Transverse colon (tissue), 4 donors: ENCODE measurements at regions not wholly inside any gene's neighbourhood (a gene's known extent, or its start where the extent isn't known, plus 50 kb on each side); places are given as distances from the start of the nearest gene placed in this dataset.

Source experiments
- DNase-seq: peaks from one replicate; pipeline ENCODE4 v3.0.0-alpha.2; 2019
- H3K27ac ChIP-seq, 4 donors: fragments of 200-600 bp; sonication (generic); 2 replicates each; pipeline ENCODE4 v1.5.1; 2016 to 2018; ENCODE audit warnings: inconsistent platforms in 4 of 4
- H3K27me3 ChIP-seq: fragments of 200-600 bp; sonication (generic); 2 replicates; pipeline ENCODE4 v1.5.1; 2017; ENCODE audit warnings: inconsistent platforms
- H3K36me3 ChIP-seq, 4 donors: fragments of 200-600 bp; sonication (generic); 2 replicates each; pipeline ENCODE4 v1.5.1; 2017 to 2019; ENCODE audit warnings: inconsistent platforms in 4 of 4
- H3K4me1 ChIP-seq, 4 donors: fragments of 200-600 bp; sonication (generic); 2 replicates each; pipeline ENCODE4 v1.5.1; 2017 to 2020; ENCODE audit warnings: inconsistent platforms in 4 of 4
- H3K4me3 ChIP-seq, 4 donors: fragments of 200-600 bp; sonication (generic); 1 replicate in 1 of 4; 2 replicates in 3 of 4; pipeline versions ENCODE4 v1.5.1 to v1.6.1; 2017 to 2019; ENCODE audit warnings: inconsistent platforms in 4 of 4
- H3K9me3 ChIP-seq, 2 donors: fragments of 200-600 bp; sonication (generic); 2 replicates each; pipeline ENCODE4 v1.5.1; 2017 to 2019; ENCODE audit warnings: inconsistent platforms in 2 of 2
- CTCF ChIP-seq, 5 experiments: fragments of 200-600 bp in 3 of 5; fragments of 450-650 bp in 2 of 5; sonication (generic) in 3 of 5; IDR thresholded peaks; 1 replicate in 2 of 5; 2 replicates in 3 of 5; pipeline ENCODE4 v1.5.1; 2016 to 2017; ENCODE audit warnings: antibody characterized with exemption in 5 of 5, inconsistent platforms in 3 of 5, mild to moderate bottlenecking in 2 of 5, moderate library complexity in 1 of 5
- EP300 ChIP-seq: sonication (generic); formaldehyde crosslinking; IDR thresholded peaks from one replicate; pipeline ENCODE4 v1.6.1; 2017; ENCODE audit warnings: antibody characterized with exemption, low read depth
- POLR2A ChIP-seq: fragments of 450-650 bp; IDR thresholded peaks from one replicate; pipeline ENCODE4 v1.6.1; 2016; ENCODE audit warnings: antibody characterized with exemption, mild to moderate bottlenecking, moderate library complexity
- POLR2AphosphoS5 ChIP-seq, 3 donors: sonication (generic); formaldehyde crosslinking; IDR thresholded peaks; one replicate each; pipeline ENCODE4 v1.6.1; 2016; ENCODE audit warnings: antibody characterized with exemption in 3 of 3
- WGBS, 2 donors: methylation state at CpG; one replicate each; pipeline ENCODE4 v1.1.5; 2018; ENCODE audit warnings: low coverage in 1 of 2; 5-methylcytosine and 5-hydroxymethylcytosine counted together
- in situ Hi-C, 4 donors: fragments of 200-750 bp; cut with MboI; loops; one replicate each; pipeline versions ENCODE4 v1.15.0 to v1.15.1; 2017; ENCODE audit warnings: low sequenced_read_pairs in 3 of 4, low pct_ligation_motif_present in 1 of 4, low pct_unique_long_range_greater_than_20kb in 1 of 4
- intact Hi-C: fragments of 100-400 bp; cut with DNase I; formaldehyde crosslinking; loops from one replicate; pipeline ENCODE4 v1.15.1; 2023; ENCODE audit warnings: low total_unique reads

GRCh38 chr11:8838248-8838647 is 72.7 kb upstream of the AKIP1 start:
- peaks cover 6 to 39% (median 21%) of the 10 kb centered on the region in 4 donors for H3K4me1 ChIP-seq
- no peak for TF ChIP-seq CTCF (IDR thresholded peaks at IDR 0.05)
- TF ChIP-seq POLR2AphosphoS5 (IDR thresholded peaks at IDR 0.05) = no peak
- TF ChIP-seq EP300 = no peak
- no peak for TF ChIP-seq POLR2A
- WGBS, 2 donors = 75 to 78% methylated on average over 7 of the region's 7 CpGs
- peak overlapping the region; percentile 63 to 74 (median 71) for H3K27ac ChIP-seq
- no peaks in the 10 kb centered on the region for H3K36me3 ChIP-seq
- no peak overlapping the region for H3K4me3 ChIP-seq
- in situ Hi-C loops (no loop called here), intact Hi-C loops (no loop called here)
- no peaks in the 10 kb centered on the region for H3K27me3 ChIP-seq
- H3K9me3 ChIP-seq = no peaks in the 10 kb centered on the region
- no peak for DNase-seq

- in situ Hi-C loops (no loop called here), intact Hi-C loops (no loop called here)
- Histone ChIP-seq H3K4me1 (peaks cover 6 to 33% (median 18%) of the 10 kb centered on the region in 4 donors), H3K4me3 (no peak overlapping the region), H3K27me3 (no peaks in the 10 kb centered on the region), H3K36me3 (no peaks in the 10 kb centered on the region), H3K9me3 (no peaks in the 10 kb centered on the region), H3K27ac (peak overlapping the region; percentile 63 to 74 (median 71))
- TF ChIP-seq POLR2A (no peak), CTCF (IDR thresholded peaks at IDR 0.05) (no peak), POLR2AphosphoS5 (IDR thresholded peaks at IDR 0.05) (no peak), EP300 (no peak)
- 0% methylated on average over 1 of the region's 1 CpG; no CpG with 5 or more reads in 1 of the 2 donors for WGBS, 2 donors
- no peak for DNase-seq
These were observed 71.6 kb upstream of the AKIP1 start for GRCh38 chr11:8839306-8839956.

GRCh38 chr11:8839957-8840945 is 70.7 kb upstream of the AKIP1 start:
- Histone ChIP-seq H3K27ac (peak overlapping the region; percentile 63 to 74 (median 71)), H3K36me3 (no peaks in the 10 kb centered on the region), H3K4me3 (no peak overlapping the region), H3K4me1 (peaks cover 6 to 33% (median 18%) of the 10 kb centered on the region in 4 donors), H3K27me3 (no peaks in the 10 kb centered on the region), H3K9me3 (no peaks in the 10 kb centered on the region)
- peak; percentile 59 for DNase-seq
- in situ Hi-C loops (no loop called here), intact Hi-C loops (no loop called here)
- WGBS, 2 donors = 27 to 33% methylated on average over 4 to 8 of the region's 8 CpGs
- TF ChIP-seq POLR2AphosphoS5 (IDR thresholded peaks at IDR 0.05) (no peak), POLR2A (no peak), EP300 (no peak), CTCF (IDR thresholded peaks at IDR 0.05) (no peak)

GRCh38 chr11:8841899-8842298 is 69.1 kb upstream of the AKIP1 start:
- H3K36me3 ChIP-seq = no peaks in the 10 kb centered on the region
- intact Hi-C loops = no loop called here
- no peak overlapping the region for H3K4me3 ChIP-seq
- TF ChIP-seq CTCF (IDR thresholded peaks at IDR 0.05) (no peak), POLR2A (no peak), POLR2AphosphoS5 (IDR thresholded peaks at IDR 0.05) (no peak), EP300 (no peak)
- 64 to 75% methylated on average over 4 to 7 of the region's 7 CpGs for WGBS, 2 donors
- peaks cover 6 to 33% (median 18%) of the 10 kb centered on the region in 4 donors for H3K4me1 ChIP-seq
- H3K27ac ChIP-seq = no peak overlapping the region
- H3K27me3 ChIP-seq = no peaks in the 10 kb centered on the region
- H3K9me3 ChIP-seq = no peaks in the 10 kb centered on the region
- no peak for DNase-seq
- in situ Hi-C loops = no loop called here
